HCT116 (cell line): ENCODE measurements at regions not wholly inside any gene's neighbourhood (a gene's known extent, or its start where the extent isn't known, plus 50 kb on each side); places are given as distances from the start of the nearest gene placed in this dataset.

ENCODE experiments used
- EZH2phosphoT487 ChIP-seq: fragments of 200-600 bp; IDR thresholded peaks from 2 replicates; pipeline ENCODE4 v1.6.1; 2018; ENCODE audit warnings: antibody characterized with exemption, borderline replicate concordance
- POLR2AphosphoS5 ChIP-seq: IDR thresholded peaks from 2 replicates; pipeline ENCODE4 v1.6.1; 2011; ENCODE audit warnings: mild to moderate bottlenecking, low read depth, low read length, moderate library complexity

GRCh38 chr2:118421648-118422047, 333.4 kb downstream of the INSIG2 start:
- no peak for TF ChIP-seq POLR2AphosphoS5
- TF ChIP-seq EZH2phosphoT487: no peak
